ENCODE measurements at regions not wholly inside any gene's neighbourhood (a gene's known extent, or its start where the extent isn't known, plus 50 kb on each side); places are given as distances from the start of the nearest gene placed in this dataset.

GRCh38 chr12:98262902-98263301 lies 252.5 kb upstream of the TMPO start:
- Histone ChIP-seq H3K4me1 (no peaks in the 10 kb centered on the region), H3K9me3 (peaks cover 0 to 1% of the 10 kb centered on the region in 2 donors), H3K27ac (no peak overlapping the region), H3K27me3 (no peaks in the 10 kb centered on the region), H3K36me3 (no peaks in the 10 kb centered on the region), H3K4me3 (no peak overlapping the region)
- no peak for TF ChIP-seq CTCF (IDR thresholded peaks at IDR 0.05)
- no peak for DNase-seq (ENCODE audit: low spot score)

GRCh38 chr12:98274430-98275130 lies 240.8 kb upstream of the TMPO start:
- Histone ChIP-seq H3K27ac (no peak overlapping the region), H3K4me3 (no peak overlapping the region), H3K36me3 (no peaks in the 10 kb centered on the region), H3K27me3 (no peaks in the 10 kb centered on the region), H3K4me1 (no peaks in the 10 kb centered on the region), H3K9me3 (peaks cover 0 to under 1% of the 10 kb centered on the region in 2 donors)
- DNase-seq (ENCODE audit: low spot score) = no peak
- TF ChIP-seq CTCF (IDR thresholded peaks at IDR 0.05) = no peak

- no peaks in the 10 kb centered on the region for H3K9me3 ChIP-seq
- no peaks in the 10 kb centered on the region for H3K27me3 ChIP-seq
- H3K4me3 ChIP-seq = no peak overlapping the region
- H3K36me3 ChIP-seq = no peaks in the 10 kb centered on the region
- no peak for DNase-seq (ENCODE audit: low spot score)
- no peak for TF ChIP-seq CTCF (IDR thresholded peaks at IDR 0.05)
- H3K27ac ChIP-seq = no peak overlapping the region
- no peaks in the 10 kb centered on the region for H3K4me1 ChIP-seq
Observed at GRCh38 chr12:98275131-98275475, 240.3 kb upstream of the TMPO start.

GRCh38 chr12:98280152-98280551 lies 235.2 kb upstream of the TMPO start:
- Histone ChIP-seq H3K9me3 (no peaks in the 10 kb centered on the region), H3K27me3 (no peaks in the 10 kb centered on the region), H3K27ac (no peak overlapping the region), H3K4me3 (no peak overlapping the region), H3K36me3 (no peaks in the 10 kb centered on the region), H3K4me1 (no peaks in the 10 kb centered on the region)
- no peak for TF ChIP-seq CTCF (IDR thresholded peaks at IDR 0.05)
- DNase-seq (ENCODE audit: low spot score) = no peak

- no peaks in the 10 kb centered on the region for H3K4me1 ChIP-seq
- no peak overlapping the region for H3K27ac ChIP-seq
- TF ChIP-seq CTCF (IDR thresholded peaks at IDR 0.05) = no peak
- H3K27me3 ChIP-seq = no peaks in the 10 kb centered on the region
- no peak overlapping the region for H3K4me3 ChIP-seq
- no peak for DNase-seq (ENCODE audit: low spot score)
- H3K9me3 ChIP-seq = no peaks in the 10 kb centered on the region
- H3K36me3 ChIP-seq = no peaks in the 10 kb centered on the region
Observed at GRCh38 chr12:98280621-98281020, 234.8 kb upstream of the TMPO start.

- no peaks in the 10 kb centered on the region for H3K36me3 ChIP-seq
- no peak for DNase-seq (ENCODE audit: low spot score)
- no peak overlapping the region for H3K4me3 ChIP-seq
- H3K27ac ChIP-seq = no peak overlapping the region
- no peaks in the 10 kb centered on the region for H3K9me3 ChIP-seq
- no peaks in the 10 kb centered on the region for H3K4me1 ChIP-seq
- TF ChIP-seq CTCF (IDR thresholded peaks at IDR 0.05) = no peak
- no peaks in the 10 kb centered on the region for H3K27me3 ChIP-seq
Observed at GRCh38 chr12:98291828-98292227, 223.6 kb upstream of the TMPO start.

All from right atrium auricular region (tissue), 2 donors.